ENCODE measurements at regions not wholly inside any gene's neighbourhood (a gene's known extent, or its start where the extent isn't known, plus 50 kb on each side); places are given as distances from the start of the nearest gene placed in this dataset.

- TF ChIP-seq ZFP30 (CRISPR knock-in tag; IDR thresholded peaks at IDR 0.05) = no peak
- TF ChIP-seq, protein P1, sequence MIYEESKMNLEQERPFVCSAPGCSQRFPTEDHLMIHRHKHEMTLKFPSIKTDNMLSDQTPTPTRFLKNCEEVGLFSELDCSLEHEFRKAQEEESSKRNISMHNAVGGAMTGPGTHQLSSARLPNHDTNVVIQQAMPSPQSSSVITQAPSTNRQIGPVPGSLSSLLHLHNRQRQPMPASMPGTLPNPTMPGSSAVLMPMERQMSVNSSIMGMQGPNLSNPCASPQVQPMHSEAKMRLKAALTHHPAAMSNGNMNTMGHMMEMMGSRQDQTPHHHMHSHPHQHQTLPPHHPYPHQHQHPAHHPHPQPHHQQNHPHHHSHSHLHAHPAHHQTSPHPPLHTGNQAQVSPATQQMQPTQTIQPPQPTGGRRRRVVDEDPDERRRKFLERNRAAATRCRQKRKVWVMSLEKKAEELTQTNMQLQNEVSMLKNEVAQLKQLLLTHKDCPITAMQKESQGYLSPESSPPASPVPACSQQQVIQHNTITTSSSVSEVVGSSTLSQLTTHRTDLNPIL (CRISPR knock-in tag; IDR thresholded peaks at IDR 0.05; ENCODE audit: low read depth) = no peak
- TF ChIP-seq TOX (CRISPR knock-in tag; IDR thresholded peaks at IDR 0.05; ENCODE audit: borderline replicate concordance) = no peak
- no peak for TF ChIP-seq TCF4 (CRISPR knock-in tag; IDR thresholded peaks at IDR 0.05; ENCODE audit: borderline replicate concordance)
- TF ChIP-seq ISL1 (CRISPR knock-in tag; IDR thresholded peaks at IDR 0.05) = no peak
- no peak for TF ChIP-seq SNAI2 (CRISPR knock-in tag; IDR thresholded peaks at IDR 0.05)
- no peak for TF ChIP-seq BACH2 (CRISPR knock-in tag; IDR thresholded peaks at IDR 0.05; ENCODE audit: borderline replicate concordance)
- ATAC-seq = peak; percentile 71
Observed at GRCh38 chr1:221418346-221418745, 323.5 kb downstream of the DUSP10 start.

DNA sequence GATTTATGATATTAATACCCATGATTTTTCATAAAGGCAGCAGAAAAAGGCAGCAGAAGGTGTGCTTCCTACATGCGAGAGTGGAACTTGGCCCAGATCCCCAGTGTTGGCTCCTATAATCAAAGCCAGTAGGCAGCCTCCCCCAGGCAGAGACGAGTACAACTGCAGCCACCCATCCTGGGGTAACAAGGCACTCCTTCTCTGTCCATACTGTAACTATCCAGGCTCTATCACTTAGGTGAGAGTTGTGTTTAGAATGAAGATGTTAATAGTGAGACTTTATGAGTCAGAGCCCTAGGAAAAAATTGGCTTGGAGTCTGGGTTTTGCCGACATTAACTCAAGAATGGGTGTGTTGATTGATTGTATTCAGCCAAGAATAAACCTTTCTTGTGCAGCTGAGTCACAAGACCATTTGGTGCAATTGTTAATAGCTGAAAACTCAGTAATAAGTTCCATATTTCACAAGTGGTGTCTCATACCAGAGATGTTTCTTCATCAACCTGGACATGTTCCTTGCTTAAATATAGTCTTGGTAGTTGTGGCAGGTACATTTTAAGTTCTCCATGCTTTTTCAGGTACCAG lies 322.3 kb downstream of the DUSP10 start:
- TF ChIP-seq ZC3H10 (CRISPR knock-in tag; IDR thresholded peaks at IDR 0.05) (peak; percentile 24; the same call in 1 of the 2 replicates), TCF4 (CRISPR knock-in tag; IDR thresholded peaks at IDR 0.05; ENCODE audit: borderline replicate concordance) (no peak), TOX (CRISPR knock-in tag; IDR thresholded peaks at IDR 0.05; ENCODE audit: borderline replicate concordance) (peak; percentile 81; the same call in 1 of the 2 replicates)
- TF ChIP-seq, protein P2, sequence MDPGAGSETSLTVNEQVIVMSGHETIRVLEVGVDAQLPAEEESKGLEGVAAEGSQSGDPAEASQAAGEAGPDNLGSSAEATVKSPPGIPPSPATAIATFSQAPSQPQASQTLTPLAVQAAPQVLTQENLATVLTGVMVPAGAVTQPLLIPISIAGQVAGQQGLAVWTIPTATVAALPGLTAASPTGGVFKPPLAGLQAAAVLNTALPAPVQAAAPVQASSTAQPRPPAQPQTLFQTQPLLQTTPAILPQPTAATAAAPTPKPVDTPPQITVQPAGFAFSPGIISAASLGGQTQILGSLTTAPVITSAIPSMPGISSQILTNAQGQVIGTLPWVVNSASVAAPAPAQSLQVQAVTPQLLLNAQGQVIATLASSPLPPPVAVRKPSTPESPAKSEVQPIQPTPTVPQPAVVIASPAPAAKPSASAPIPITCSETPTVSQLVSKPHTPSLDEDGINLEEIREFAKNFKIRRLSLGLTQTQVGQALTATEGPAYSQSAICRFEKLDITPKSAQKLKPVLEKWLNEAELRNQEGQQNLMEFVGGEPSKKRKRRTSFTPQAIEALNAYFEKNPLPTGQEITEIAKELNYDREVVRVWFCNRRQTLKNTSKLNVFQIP (CRISPR knock-in tag; IDR thresholded peaks at IDR 0.05; ENCODE audit: borderline replicate concordance, low read depth) = peak; percentile 69; the same call in 1 of the 2 replicates
- ATAC-seq = peak; percentile 93

- ATAC-seq = no peak
Observed at GRCh38 chr1:221429264-221429663, 312.6 kb downstream of the DUSP10 start.

GRCh38 chr1:221430152-221430960 lies 311.5 kb downstream of the DUSP10 start:
- no peak for TF ChIP-seq PPARA (CRISPR knock-in tag; IDR thresholded peaks at IDR 0.05; ENCODE audit: borderline replicate concordance)
- no peak for TF ChIP-seq ZNF70 (CRISPR knock-in tag; IDR thresholded peaks at IDR 0.05)
- TF ChIP-seq ESRRG (CRISPR knock-in tag; IDR thresholded peaks at IDR 0.05) = no peak
- TF ChIP-seq ISL1 (CRISPR knock-in tag; IDR thresholded peaks at IDR 0.05) = no peak
- TF ChIP-seq TCF4 (CRISPR knock-in tag; IDR thresholded peaks at IDR 0.05; ENCODE audit: borderline replicate concordance) = no peak
- TF ChIP-seq, protein P1 (CRISPR knock-in tag; IDR thresholded peaks at IDR 0.05; ENCODE audit: low read depth) = no peak
- no peak for TF ChIP-seq ZNF565 (CRISPR knock-in tag; conservative IDR thresholded peaks at IDR 0.05; ENCODE audit: low read depth)
- TF ChIP-seq, protein P2 (CRISPR knock-in tag; IDR thresholded peaks at IDR 0.05; ENCODE audit: borderline replicate concordance, low read depth) = no peak
- TF ChIP-seq OSR1 (CRISPR knock-in tag; IDR thresholded peaks at IDR 0.05) = no peak
- no peak for TF ChIP-seq ZFP30 (CRISPR knock-in tag; IDR thresholded peaks at IDR 0.05)
- TF ChIP-seq SNAI2 (CRISPR knock-in tag; IDR thresholded peaks at IDR 0.05) = no peak
- no peak for TF ChIP-seq CSDC2 (CRISPR knock-in tag; IDR thresholded peaks at IDR 0.05)
- no peak for TF ChIP-seq BACH2 (CRISPR knock-in tag; IDR thresholded peaks at IDR 0.05; ENCODE audit: borderline replicate concordance)
- no peak for TF ChIP-seq TOX (CRISPR knock-in tag; IDR thresholded peaks at IDR 0.05; ENCODE audit: borderline replicate concordance)
- no peak for TF ChIP-seq CSRNP3 (CRISPR knock-in tag; IDR thresholded peaks at IDR 0.05)
- TF ChIP-seq ZNF8 (CRISPR knock-in tag; IDR thresholded peaks at IDR 0.05) = no peak
- no peak for TF ChIP-seq ARNTL (CRISPR knock-in tag; IDR thresholded peaks at IDR 0.05; ENCODE audit: borderline replicate concordance, low read depth)
- ATAC-seq = no peak

More at GRCh38 chr1:221429264-221429663, 312.6 kb downstream of the DUSP10 start:
- TF ChIP-seq ZNF565 (CRISPR knock-in tag; conservative IDR thresholded peaks at IDR 0.05; ENCODE audit: low read depth) (no peak), CSRNP3 (CRISPR knock-in tag; IDR thresholded peaks at IDR 0.05) (no peak), SNAI2 (CRISPR knock-in tag; IDR thresholded peaks at IDR 0.05) (no peak), BACH2 (CRISPR knock-in tag; IDR thresholded peaks at IDR 0.05; ENCODE audit: borderline replicate concordance) (no peak), TCF4 (CRISPR knock-in tag; IDR thresholded peaks at IDR 0.05; ENCODE audit: borderline replicate concordance) (no peak), GLIS3 (CRISPR knock-in tag; IDR thresholded peaks at IDR 0.05) (no peak), ZNF8 (CRISPR knock-in tag; IDR thresholded peaks at IDR 0.05) (no peak)
